ENCODE measurements at regions not wholly inside any gene's neighbourhood (a gene's known extent, or its start where the extent isn't known, plus 50 kb on each side); places are given as distances from the start of the nearest gene placed in this dataset.

DNA sequence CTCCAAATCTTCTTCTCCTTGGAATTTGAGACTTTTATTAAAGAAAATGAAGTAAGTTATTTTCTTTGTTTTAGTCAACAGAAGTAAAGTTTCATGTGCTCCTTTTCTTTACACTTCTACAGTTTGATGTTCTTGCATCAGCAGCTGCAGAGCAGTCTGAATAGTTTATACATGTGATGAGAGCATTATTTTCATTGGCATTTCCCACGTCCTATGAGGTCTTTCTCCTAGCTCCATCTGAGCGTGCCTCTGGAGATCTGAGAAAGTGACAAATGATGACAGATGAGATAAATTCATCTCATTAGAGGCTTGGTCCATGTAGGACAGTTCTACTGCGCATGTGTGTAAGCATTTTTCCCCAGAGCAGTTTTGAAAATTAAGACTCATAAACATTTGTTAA is 1290.0 kb downstream of the UQCRFS1 start:
- Histone ChIP-seq H2AFZ (ENCODE audit: low read depth, low read length) (no peak overlapping the region), H3K36me3 (ENCODE audit: insufficient read depth, low read length) (no peaks in the 10 kb centered on the region), H3K4me3 (ENCODE audit: low read length) (no peak overlapping the region)

DNA sequence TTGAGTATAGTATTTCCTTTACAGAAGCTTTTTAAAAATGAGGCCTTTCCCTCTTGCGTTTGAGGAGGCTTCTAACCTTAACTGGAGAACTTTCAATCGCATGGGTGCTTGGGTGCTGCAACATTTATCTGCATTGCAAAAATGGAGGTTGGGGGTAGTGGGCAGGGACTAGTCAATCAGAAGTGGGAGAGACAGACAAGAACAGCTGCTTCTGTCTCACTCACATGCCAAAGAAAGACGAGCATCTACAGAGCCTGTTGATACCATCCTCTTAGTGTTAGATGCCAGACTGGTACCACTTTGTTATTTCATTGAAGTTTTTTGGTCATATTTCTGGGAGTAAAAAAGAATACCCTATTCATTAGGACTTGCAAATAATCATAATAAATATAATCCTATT is 1292.2 kb downstream of the UQCRFS1 start:
- no peaks in the 10 kb centered on the region for H3K36me3 ChIP-seq (ENCODE audit: insufficient read depth, low read length)
- no peaks in the 10 kb centered on the region for H3K27me3 ChIP-seq (ENCODE audit: insufficient read depth, low read length)
- H3K9me3 ChIP-seq (ENCODE audit: low read length), result no peaks in the 10 kb centered on the region
- no peak overlapping the region for H2AFZ ChIP-seq (ENCODE audit: low read depth, low read length)
- H3K4me1 ChIP-seq (ENCODE audit: insufficient read depth, low read length), result no peaks in the 10 kb centered on the region
- H3K4me3 ChIP-seq (ENCODE audit: low read length), result no peak overlapping the region

More for the DNA sequence above, 1290.0 kb downstream of the UQCRFS1 start:
- H3K27me3 ChIP-seq (ENCODE audit: insufficient read depth, low read length), result no peaks in the 10 kb centered on the region
- H3K9me3 ChIP-seq (ENCODE audit: low read length), result no peaks in the 10 kb centered on the region
- H3K4me1 ChIP-seq (ENCODE audit: insufficient read depth, low read length), result no peaks in the 10 kb centered on the region

DNA sequence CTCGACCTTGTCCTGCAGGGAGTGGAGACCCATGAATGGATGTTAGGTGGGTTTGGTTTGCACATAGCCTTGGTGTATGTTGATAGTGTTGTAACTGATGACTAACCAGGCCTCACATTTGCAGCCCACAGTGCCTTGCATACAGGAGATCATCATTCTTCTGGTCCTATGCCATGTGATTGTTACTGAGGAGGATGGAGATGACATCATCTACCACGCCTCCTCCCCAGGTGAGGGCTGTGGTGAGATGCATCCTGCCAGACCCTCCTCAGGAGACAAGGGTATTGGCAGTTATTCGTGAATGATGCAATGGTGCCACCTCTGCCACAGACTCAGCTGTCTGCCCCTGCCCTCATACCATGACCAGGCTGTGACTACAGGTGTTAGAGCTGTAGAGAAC is 1294.1 kb downstream of the UQCRFS1 start:
- no peak overlapping the region for H2AFZ ChIP-seq (ENCODE audit: low read depth, low read length)
- no peaks in the 10 kb centered on the region for H3K9me3 ChIP-seq (ENCODE audit: low read length)
- H3K4me1 ChIP-seq (ENCODE audit: insufficient read depth, low read length), result no peaks in the 10 kb centered on the region
- H3K27me3 ChIP-seq (ENCODE audit: insufficient read depth, low read length), result no peaks in the 10 kb centered on the region
- no peak overlapping the region for H3K4me3 ChIP-seq (ENCODE audit: low read length)
- no peaks in the 10 kb centered on the region for H3K36me3 ChIP-seq (ENCODE audit: insufficient read depth, low read length)

DNA sequence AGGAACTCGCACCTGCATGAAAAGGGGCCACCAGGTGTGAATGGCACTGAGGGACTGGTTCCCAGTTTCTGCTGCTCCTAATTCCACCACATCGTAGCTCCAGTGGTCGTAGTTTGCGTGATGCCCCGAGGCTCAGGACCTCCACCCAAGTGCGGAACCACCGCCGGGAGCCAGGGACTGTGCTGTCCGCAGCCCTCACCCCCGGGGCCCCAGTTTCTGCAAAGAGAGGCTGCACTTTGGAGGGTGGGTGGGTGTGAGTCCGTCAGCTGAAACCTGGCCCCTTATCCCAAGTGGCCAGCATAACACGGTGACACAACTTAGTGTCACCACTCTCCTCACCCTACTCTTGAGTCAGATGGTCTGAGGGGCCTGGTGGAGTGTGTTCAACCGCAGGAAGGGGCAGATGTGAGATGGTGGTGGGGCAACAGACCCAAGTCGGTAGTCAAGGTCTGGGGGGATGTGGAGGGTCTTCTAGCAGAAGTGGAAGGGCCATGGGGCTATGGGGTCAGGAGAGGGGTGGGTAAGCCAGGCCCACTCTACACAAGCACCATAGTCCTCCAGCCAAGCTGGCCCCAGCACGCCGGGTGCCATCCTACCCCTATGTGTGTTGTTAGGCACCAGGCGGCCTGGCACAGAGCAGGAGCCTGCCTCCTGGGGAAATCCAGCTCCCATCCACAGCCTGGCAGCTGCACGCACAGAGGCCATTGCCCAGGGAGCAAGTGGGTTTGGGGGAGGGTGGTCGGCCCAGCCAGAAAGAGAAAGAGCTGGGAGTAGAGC is 1301.6 kb downstream of the UQCRFS1 start:
- no peaks in the 10 kb centered on the region for H3K27me3 ChIP-seq (ENCODE audit: insufficient read depth, low read length)

DNA sequence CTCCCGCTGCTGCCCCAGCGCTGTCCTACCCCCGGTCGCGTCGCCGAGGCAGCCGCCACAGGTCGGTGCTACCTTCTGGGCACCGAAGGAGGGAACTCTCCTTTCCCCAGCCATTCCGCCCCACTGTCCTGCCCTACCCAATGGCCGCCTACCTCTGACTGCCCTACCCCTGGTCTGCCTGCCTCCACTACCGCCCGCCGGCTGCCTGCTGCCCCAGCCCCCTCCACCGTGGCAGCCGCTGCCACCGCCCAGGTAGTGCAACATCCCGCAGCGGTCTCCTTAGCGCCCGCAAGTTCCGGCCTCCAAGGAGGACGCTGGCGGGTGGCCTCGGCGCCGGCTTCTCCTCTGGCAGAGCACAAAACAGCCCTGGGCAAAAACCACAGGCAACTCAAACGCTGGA is 1303.1 kb downstream of the UQCRFS1 start:
- no peaks in the 10 kb centered on the region for H3K36me3 ChIP-seq (ENCODE audit: insufficient read depth, low read length)
- H3K4me1 ChIP-seq (ENCODE audit: insufficient read depth, low read length), result no peaks in the 10 kb centered on the region
- no peaks in the 10 kb centered on the region for H3K27me3 ChIP-seq (ENCODE audit: insufficient read depth, low read length)
- no peaks in the 10 kb centered on the region for H3K9me3 ChIP-seq (ENCODE audit: low read length)
- H3K4me3 ChIP-seq (ENCODE audit: low read length), result no peak overlapping the region
- H2AFZ ChIP-seq (ENCODE audit: low read depth, low read length), result no peak overlapping the region

More for the DNA sequence above, 1301.6 kb downstream of the UQCRFS1 start:
- no peaks in the 10 kb centered on the region for H3K4me1 ChIP-seq (ENCODE audit: insufficient read depth, low read length)
- no peak overlapping the region for H3K4me3 ChIP-seq (ENCODE audit: low read length)
- no peak overlapping the region for H2AFZ ChIP-seq (ENCODE audit: low read depth, low read length)
- no peaks in the 10 kb centered on the region for H3K9me3 ChIP-seq (ENCODE audit: low read length)
- no peaks in the 10 kb centered on the region for H3K36me3 ChIP-seq (ENCODE audit: insufficient read depth, low read length)

DNA sequence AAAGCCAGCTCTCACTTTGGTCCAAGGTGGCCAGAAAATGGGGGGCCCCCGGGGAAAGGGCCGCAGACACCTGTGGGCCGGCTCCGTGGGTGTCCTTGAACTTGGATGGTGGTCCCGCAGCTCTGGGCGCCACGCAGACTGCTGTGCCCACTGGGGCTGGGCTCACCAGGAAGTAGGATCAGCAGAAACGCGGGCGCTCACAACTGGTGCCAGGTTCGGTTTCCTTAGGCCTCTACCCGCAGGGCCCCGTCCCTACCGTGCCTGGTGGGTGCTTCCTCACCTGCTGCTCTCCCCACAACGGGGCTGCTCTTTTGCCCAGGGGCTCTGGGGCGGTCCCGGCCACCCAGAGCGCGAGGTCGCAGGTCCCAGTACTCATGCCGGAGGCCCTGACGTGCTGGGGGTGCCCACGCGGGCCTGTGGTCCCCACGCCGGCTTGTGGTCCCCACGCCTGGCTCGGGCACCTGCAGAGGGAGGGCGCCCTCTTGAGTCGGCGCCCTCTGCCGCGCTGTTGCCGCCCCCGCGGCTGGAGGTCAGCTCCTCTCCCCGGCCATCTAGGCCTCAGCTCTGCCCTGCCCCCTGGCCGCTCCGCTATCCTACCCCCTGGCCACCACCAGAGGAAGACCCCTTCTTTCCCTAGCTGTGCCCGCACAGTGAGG is 1303.6 kb downstream of the UQCRFS1 start:
- Histone ChIP-seq H3K9me3 (ENCODE audit: low read length) (no peaks in the 10 kb centered on the region), H3K36me3 (ENCODE audit: insufficient read depth, low read length) (no peaks in the 10 kb centered on the region), H2AFZ (ENCODE audit: low read depth, low read length) (no peak overlapping the region), H3K4me3 (ENCODE audit: low read length) (no peak overlapping the region), H3K4me1 (ENCODE audit: insufficient read depth, low read length) (no peaks in the 10 kb centered on the region), H3K27me3 (ENCODE audit: insufficient read depth, low read length) (no peaks in the 10 kb centered on the region)

DNA sequence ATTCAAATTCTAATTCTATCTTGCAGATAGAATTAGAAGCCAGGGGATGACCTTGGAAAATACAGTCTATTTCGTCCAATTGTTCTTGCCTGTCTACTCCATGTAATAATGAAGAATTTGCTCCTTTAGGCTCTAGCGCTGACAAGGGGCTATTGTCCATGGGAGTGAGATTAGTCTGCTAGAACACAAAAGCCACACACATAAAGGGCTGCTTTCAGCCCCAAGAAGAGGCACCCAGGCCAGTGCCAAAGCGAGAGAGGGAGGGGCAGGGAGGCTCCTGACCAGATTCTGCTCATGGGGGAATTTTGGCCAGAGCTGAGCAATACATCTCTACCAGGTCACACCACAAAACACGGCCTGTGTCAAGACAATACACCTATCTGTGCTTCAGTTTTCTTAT is 1306.9 kb downstream of the UQCRFS1 start:
- Histone ChIP-seq H3K4me1 (ENCODE audit: insufficient read depth, low read length) (no peaks in the 10 kb centered on the region), H3K27me3 (ENCODE audit: insufficient read depth, low read length) (no peaks in the 10 kb centered on the region), H3K36me3 (ENCODE audit: insufficient read depth, low read length) (no peaks in the 10 kb centered on the region), H3K4me3 (ENCODE audit: low read length) (no peak overlapping the region), H2AFZ (ENCODE audit: low read depth, low read length) (no peak overlapping the region), H3K9me3 (ENCODE audit: low read length) (no peaks in the 10 kb centered on the region)

DNA sequence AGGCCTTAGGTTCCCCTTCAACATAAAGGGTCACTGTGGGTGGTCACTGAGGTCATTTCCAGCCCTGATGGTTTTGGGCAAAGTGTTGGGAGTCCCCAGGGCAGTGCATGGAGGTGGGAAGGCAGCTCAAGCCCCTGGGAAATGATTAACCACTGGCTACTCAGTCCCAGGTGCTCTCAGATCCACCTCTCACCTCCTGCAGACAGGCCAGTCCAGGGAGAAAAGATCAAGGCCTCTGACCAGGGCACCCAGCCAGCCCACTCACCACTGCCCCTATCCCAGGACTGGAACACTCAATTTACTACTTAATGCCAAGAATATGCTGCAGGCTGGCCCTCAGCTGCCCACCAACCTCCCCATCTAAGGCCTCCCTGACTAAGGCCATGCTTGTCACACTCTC is 1307.9 kb downstream of the UQCRFS1 start:
- no peaks in the 10 kb centered on the region for H3K36me3 ChIP-seq (ENCODE audit: insufficient read depth, low read length)
- no peaks in the 10 kb centered on the region for H3K27me3 ChIP-seq (ENCODE audit: insufficient read depth, low read length)
- H2AFZ ChIP-seq (ENCODE audit: low read depth, low read length), result no peak overlapping the region
- no peaks in the 10 kb centered on the region for H3K4me1 ChIP-seq (ENCODE audit: insufficient read depth, low read length)
- H3K9me3 ChIP-seq (ENCODE audit: low read length), result no peaks in the 10 kb centered on the region
- no peak overlapping the region for H3K4me3 ChIP-seq (ENCODE audit: low read length)

DNA sequence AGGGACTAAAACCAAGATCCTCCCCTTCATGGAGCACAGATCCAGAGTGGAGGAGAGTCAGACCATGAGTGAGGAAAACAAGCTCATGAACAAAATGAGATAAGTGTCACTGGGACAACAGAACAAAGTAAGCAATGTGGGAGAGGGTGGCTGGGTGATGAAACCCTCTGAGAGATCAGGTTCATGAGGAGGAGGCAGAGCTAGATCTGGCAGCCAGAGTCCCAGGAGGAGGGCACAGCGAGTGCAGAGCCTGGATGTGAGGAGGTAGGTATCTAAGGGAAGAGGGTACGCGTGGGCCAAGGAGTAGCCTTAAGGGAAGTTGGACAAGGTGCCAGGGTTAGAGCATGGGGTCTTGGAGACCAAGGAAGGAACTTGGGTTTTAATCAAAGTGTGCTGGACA is 1311.9 kb downstream of the UQCRFS1 start:
- Histone ChIP-seq H3K4me1 (ENCODE audit: insufficient read depth, low read length) (no peaks in the 10 kb centered on the region), H3K27me3 (ENCODE audit: insufficient read depth, low read length) (no peaks in the 10 kb centered on the region), H3K36me3 (ENCODE audit: insufficient read depth, low read length) (no peaks in the 10 kb centered on the region), H3K9me3 (ENCODE audit: low read length) (no peaks in the 10 kb centered on the region), H2AFZ (ENCODE audit: low read depth, low read length) (no peak overlapping the region), H3K4me3 (ENCODE audit: low read length) (no peak overlapping the region)

DNA sequence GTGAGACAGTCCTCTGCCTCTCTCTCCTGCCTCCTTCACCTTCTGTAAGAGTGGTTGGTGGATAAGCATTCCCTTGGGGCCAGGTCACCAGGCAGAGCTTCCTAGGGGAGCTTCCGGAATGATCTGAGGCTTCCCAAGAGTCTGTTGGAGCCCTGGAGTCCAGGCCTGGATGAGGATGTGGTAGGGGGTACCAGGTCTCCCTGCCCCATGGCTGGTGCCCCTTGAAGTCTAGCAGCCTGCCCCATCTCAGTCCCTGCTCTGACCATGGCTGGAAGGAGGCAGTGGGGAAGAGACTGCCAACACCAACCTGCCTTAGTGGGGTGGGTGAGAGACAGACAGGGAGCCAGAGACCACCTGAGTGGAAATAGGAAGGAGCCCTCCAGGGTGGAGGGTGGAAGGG is 1316.9 kb downstream of the UQCRFS1 start:
- H3K36me3 ChIP-seq (ENCODE audit: insufficient read depth, low read length), result no peaks in the 10 kb centered on the region
- H3K4me1 ChIP-seq (ENCODE audit: insufficient read depth, low read length), result no peaks in the 10 kb centered on the region
- no peaks in the 10 kb centered on the region for H3K9me3 ChIP-seq (ENCODE audit: low read length)
- H2AFZ ChIP-seq (ENCODE audit: low read depth, low read length), result no peak overlapping the region
- H3K4me3 ChIP-seq (ENCODE audit: low read length), result no peak overlapping the region
- no peaks in the 10 kb centered on the region for H3K27me3 ChIP-seq (ENCODE audit: insufficient read depth, low read length)

DNA sequence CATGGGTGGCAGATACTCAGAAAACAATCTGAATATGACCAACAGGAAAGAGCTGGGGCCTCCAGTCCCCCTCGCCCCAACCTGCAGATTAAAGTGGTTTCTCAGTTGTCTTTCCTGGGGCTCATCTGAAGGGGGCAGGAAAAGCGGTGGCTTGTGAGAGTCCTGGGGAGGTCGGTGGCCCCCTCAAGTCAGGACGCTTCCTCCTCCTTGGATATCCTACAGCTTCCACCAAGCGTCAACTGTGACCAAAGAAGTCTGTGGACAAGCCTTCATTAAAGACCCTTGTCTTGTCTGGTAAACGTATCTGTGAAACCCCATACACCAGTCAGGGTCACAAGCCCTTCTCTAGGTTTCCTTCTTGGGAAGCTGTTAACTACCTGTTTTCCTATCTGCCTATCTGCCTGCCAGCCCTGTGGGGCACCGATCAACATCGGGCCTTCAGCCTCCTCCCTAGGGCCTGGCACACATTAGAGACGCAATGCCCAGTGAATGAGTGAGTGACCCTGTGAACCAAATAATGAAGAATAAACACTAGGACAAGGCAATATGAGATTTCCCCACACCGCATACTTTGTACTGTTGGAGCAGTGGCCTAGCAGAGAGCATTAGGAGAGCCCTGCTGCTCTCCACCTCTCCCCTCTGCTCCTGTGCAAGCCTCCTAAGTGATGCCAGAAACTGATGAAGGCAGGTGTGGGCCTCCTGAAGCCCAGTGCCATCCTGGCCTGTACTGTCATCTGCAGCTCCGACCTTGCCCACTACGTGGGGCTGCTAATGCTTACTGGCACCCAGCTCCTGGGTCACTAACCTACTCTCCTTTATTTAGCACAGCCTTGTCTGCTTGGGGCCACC is 1317.8 kb downstream of the UQCRFS1 start:
- Histone ChIP-seq H3K36me3 (ENCODE audit: insufficient read depth, low read length) (no peaks in the 10 kb centered on the region), H3K9me3 (ENCODE audit: low read length) (no peaks in the 10 kb centered on the region)

DNA sequence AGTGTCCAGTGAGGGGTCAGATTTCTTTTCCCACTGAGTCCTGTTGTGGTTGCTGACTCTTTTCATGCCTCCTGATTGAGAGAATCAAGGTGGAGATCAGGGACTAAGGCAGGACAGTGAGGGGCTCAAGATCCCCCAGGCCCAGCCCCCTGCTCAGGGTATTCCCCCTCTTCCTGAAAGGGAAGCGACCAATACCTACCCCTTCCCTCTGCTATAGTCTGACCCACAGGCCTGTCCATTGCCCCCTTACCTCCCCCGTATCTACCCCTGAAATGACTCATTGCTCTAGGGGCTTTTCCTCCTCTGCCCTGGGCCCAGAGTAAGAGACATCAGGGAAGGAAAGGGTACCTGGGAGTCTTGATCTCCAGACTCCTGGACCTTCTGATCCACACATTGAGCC is 1320.5 kb downstream of the UQCRFS1 start:
- H3K9me3 ChIP-seq (ENCODE audit: low read length), result no peaks in the 10 kb centered on the region
- H3K36me3 ChIP-seq (ENCODE audit: insufficient read depth, low read length), result no peaks in the 10 kb centered on the region
- H3K4me1 ChIP-seq (ENCODE audit: insufficient read depth, low read length), result no peaks in the 10 kb centered on the region
- no peaks in the 10 kb centered on the region for H3K27me3 ChIP-seq (ENCODE audit: insufficient read depth, low read length)
- H2AFZ ChIP-seq (ENCODE audit: low read depth, low read length), result no peak overlapping the region
- H3K4me3 ChIP-seq (ENCODE audit: low read length), result no peak overlapping the region

More for the DNA sequence above, 1317.8 kb downstream of the UQCRFS1 start:
- H3K27me3 ChIP-seq (ENCODE audit: insufficient read depth, low read length), result no peaks in the 10 kb centered on the region
- H2AFZ ChIP-seq (ENCODE audit: low read depth, low read length), result no peak overlapping the region
- H3K4me1 ChIP-seq (ENCODE audit: insufficient read depth, low read length), result no peaks in the 10 kb centered on the region
- H3K4me3 ChIP-seq (ENCODE audit: low read length), result no peak overlapping the region

DNA sequence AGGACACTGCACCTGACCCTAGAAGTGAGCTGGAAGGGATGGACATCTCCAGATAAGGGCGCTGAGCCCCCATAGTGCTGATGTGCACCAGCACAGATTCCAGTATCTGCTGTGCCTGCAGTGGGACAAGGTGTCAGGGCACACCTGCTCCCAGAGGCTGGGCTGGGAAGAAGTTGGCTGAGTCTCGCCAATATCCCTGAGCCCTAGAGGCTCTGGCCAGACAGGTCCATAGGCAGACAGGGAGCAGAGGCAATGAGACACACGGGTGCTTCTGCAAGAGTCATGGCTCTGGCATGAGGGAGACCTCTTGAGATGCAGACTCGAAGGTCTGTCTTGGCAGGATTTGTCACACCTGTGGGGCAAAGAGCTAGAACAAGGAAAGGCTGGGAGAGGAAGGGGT is 1321.5 kb downstream of the UQCRFS1 start:
- H3K36me3 ChIP-seq (ENCODE audit: insufficient read depth, low read length), result no peaks in the 10 kb centered on the region
- no peaks in the 10 kb centered on the region for H3K27me3 ChIP-seq (ENCODE audit: insufficient read depth, low read length)
- no peaks in the 10 kb centered on the region for H3K9me3 ChIP-seq (ENCODE audit: low read length)
- H2AFZ ChIP-seq (ENCODE audit: low read depth, low read length), result no peak overlapping the region
- H3K4me1 ChIP-seq (ENCODE audit: insufficient read depth, low read length), result no peaks in the 10 kb centered on the region
- H3K4me3 ChIP-seq (ENCODE audit: low read length), result no peak overlapping the region

All from neuron (in vitro differentiated cells).